HCT116 (cell line): ENCODE measurements at regions not wholly inside any gene's neighbourhood (a gene's known extent, or its start where the extent isn't known, plus 50 kb on each side); places are given as distances from the start of the nearest gene placed in this dataset.

Source experiments
- ATAC-seq: fragments of 200-7000 bp; cut with Tn5 transposase; 2 replicates; pipeline ENCODE4 v1.9.1; 2020; ENCODE audit warnings: mild to moderate bottlenecking, moderate library complexity
- BruUV-seq: library from RNA; stranded (reverse); fragments of 400-500 nt; replicated peaks from 2 replicates; lab custom pipeline; 2021; lab: Mats Ljungman, UMichigan
- CTCF ChIA-PET: fragments of 300-600 bp; sonication (Branson Sonifier 250); formaldehyde crosslinking; loops from one replicate; lab custom pipeline; 2021; ENCODE audit warnings: antibody characterized with exemption; lab: Charles Lee
- POLR2A ChIA-PET: fragments of 300-600, 350-600 bp; sonication (Branson Sonifier 250); formaldehyde crosslinking; loops from one replicate; lab custom pipeline; 2021; ENCODE audit warnings: antibody characterized with exemption; lab: Charles Lee
- RAD21 ChIA-PET, 2 experiments: fragments of 300-600 bp; sonication (Branson Sonifier 250); formaldehyde crosslinking; loops; one replicate each; lab custom pipeline; 2023; ENCODE audit warnings: low total read pairs in 2 of 2; ENCODE audit not compliant: uncharacterized antibody in 2 of 2, unreplicated experiment in 2 of 2, low non-redundant PET in 1 of 2; lab: Charles Lee
- DNase-seq: peaks from one replicate; pipeline ENCODE4 v3.0.0-alpha.2; 2010; ENCODE audit warnings: low read depth, low spot score
- H2AFZ ChIP-seq: fragments of 200-600 bp; shearing (Covaris generic), sonication (generic); 2 replicates; pipeline ENCODE4 v1.6.1; 2017; ENCODE audit warnings: low read depth, mixed run types, mixed read lengths, antibody characterized with exemption, low read length; ENCODE audit not compliant: poor library complexity, severe bottlenecking
- H3K27ac ChIP-seq: 2 replicates; pipeline ENCODE4 v1.5.1; 2012; ENCODE audit warnings: low read depth, low read length
- H3K27me3 ChIP-seq: fragments of 200-600 bp; sonication (generic); 2 replicates; pipeline ENCODE4 v1.6.1; 2016; ENCODE audit warnings: mixed run types, low read length, mixed read lengths; ENCODE audit not compliant: insufficient read depth
- H3K36me3 ChIP-seq, 2 experiments: fragments of 200-500 bp in 1 of 2; fragments of 200-600 bp in 1 of 2; sonication (Bioruptor generic) in 1 of 2; sonication (generic) in 1 of 2; 2 replicates each; pipeline versions ENCODE4 v1.5.1 to v1.6.1; 2014 to 2016; ENCODE audit warnings: low read length in 2 of 2, inconsistent platforms in 1 of 2, mixed read lengths in 1 of 2, mixed run types in 1 of 2; ENCODE audit not compliant: insufficient read depth in 2 of 2, control insufficient read depth in 1 of 2
- H3K4me1 ChIP-seq, 2 experiments: fragments of 200-600 bp in 1 of 2; sonication (generic) in 1 of 2; 2 replicates each; pipeline versions ENCODE4 v1.5.1 to v1.6.1; 2012 to 2017; ENCODE audit warnings: low read length in 2 of 2, inconsistent platforms in 1 of 2, mild to moderate bottlenecking in 1 of 2, mixed read lengths in 1 of 2, mixed run types in 1 of 2, moderate library complexity in 1 of 2; ENCODE audit not compliant: insufficient read depth in 2 of 2, control insufficient read depth in 1 of 2
- H3K4me2 ChIP-seq: fragments of 200-600 bp; sonication (generic); 2 replicates; pipeline ENCODE4 v1.6.1; 2017; ENCODE audit warnings: mixed run types, low read length, mixed read lengths
- H3K4me3 ChIP-seq, 2 experiments: fragments of 200-600 bp in 1 of 2; sonication (generic) in 1 of 2; replicated peaks in 1 of 2; 2 replicates each; pipeline ENCODE4 v1.5.1; 2011 to 2016; ENCODE audit warnings: low read length in 2 of 2, control low read depth in 1 of 2, low read depth in 1 of 2, mild to moderate bottlenecking in 1 of 2, mixed read lengths in 1 of 2, mixed run types in 1 of 2
- H3K79me2 ChIP-seq: fragments of 200-600 bp; sonication (generic); 2 replicates; pipeline ENCODE4 v1.6.1; 2017; ENCODE audit warnings: mild to moderate bottlenecking, mixed run types, low read length, moderate library complexity, mixed read lengths; ENCODE audit not compliant: insufficient read depth
- H3K9ac ChIP-seq: fragments of 200-600 bp; sonication (generic); 2 replicates; pipeline ENCODE4 v1.6.1; 2016; ENCODE audit warnings: low read length, mixed read lengths
- H3K9me2 ChIP-seq: fragments of 200-600 bp; sonication (generic), shearing (Covaris generic); 2 replicates; pipeline ENCODE4 v1.6.1; 2017; ENCODE audit warnings: mixed run types, mild to moderate bottlenecking, moderate library complexity; ENCODE audit not compliant: insufficient read depth
- H3K9me3 ChIP-seq, 2 experiments: fragments of 200-500 bp in 1 of 2; fragments of 200-600 bp in 1 of 2; sonication (Bioruptor generic) in 1 of 2; sonication (generic) in 1 of 2; 2 replicates each; pipeline ENCODE4 v1.6.1; 2014 to 2017; ENCODE audit warnings: low read length in 2 of 2, mixed read lengths in 2 of 2, inconsistent platforms in 1 of 2, low read depth in 1 of 2, mild to moderate bottlenecking in 1 of 2, mixed run types in 1 of 2, moderate library complexity in 1 of 2; ENCODE audit not compliant: control insufficient read depth in 1 of 2, insufficient read depth in 1 of 2
- H4K20me1 ChIP-seq: fragments of 200-600 bp; sonication (generic), shearing (Covaris generic); 2 replicates; pipeline ENCODE4 v1.6.1; 2017; ENCODE audit warnings: mixed run types, mild to moderate bottlenecking, moderate library complexity; ENCODE audit not compliant: insufficient read depth
- ATF3 ChIP-seq: IDR thresholded peaks from 2 replicates; pipeline ENCODE4 v1.6.1; 2012
- ELF1 ChIP-seq: IDR thresholded peaks from 2 replicates; pipeline ENCODE4 v1.6.1; 2012; ENCODE audit warnings: low read depth, borderline replicate concordance
- MAX ChIP-seq: IDR thresholded peaks from 2 replicates; pipeline ENCODE4 v1.6.1; 2012
- POLR2A ChIP-seq: IDR thresholded peaks from 2 replicates; pipeline ENCODE4 v1.7.0; 2011; ENCODE audit warnings: borderline replicate concordance; ENCODE audit not compliant: insufficient read depth, insufficient read length; ENCODE audit errors: extremely low read depth
- POLR2AphosphoS5 ChIP-seq: IDR thresholded peaks from 2 replicates; pipeline ENCODE4 v1.6.1; 2011; ENCODE audit warnings: mild to moderate bottlenecking, low read depth, low read length, moderate library complexity
- REST ChIP-seq: IDR thresholded peaks from 2 replicates; pipeline ENCODE4 v1.6.1; 2012; ENCODE audit warnings: low read depth
- intact Hi-C: fragments of 100-400 bp; cut with micrococcal nuclease; formaldehyde crosslinking; loops from 2 replicates; pipeline ENCODE4 v1.10.0; 2022

- RAD21 ChIA-PET, result no interaction called here
- no peaks in the 10 kb centered on the region for H3K9me3 ChIP-seq
- no peak overlapping the region for H2AFZ ChIP-seq
- peaks cover 8% of the 10 kb centered on the region; the same call in 1 of the 2 replicates for H3K27me3 ChIP-seq
- POLR2A ChIA-PET, result no interaction called here
- H3K27ac ChIP-seq, result no peak overlapping the region
- ATAC-seq, result no peak
- H4K20me1 ChIP-seq, result no peaks in the 10 kb centered on the region
- no peaks in the 10 kb centered on the region for H3K4me1 ChIP-seq
- no peaks in the 10 kb centered on the region for H3K79me2 ChIP-seq
- H3K9ac ChIP-seq, result no peak overlapping the region
- TF ChIP-seq POLR2A, result no peak
- no peak for TF ChIP-seq MAX
- no peak for TF ChIP-seq ATF3
- TF ChIP-seq ELF1, result no peak
- TF ChIP-seq POLR2AphosphoS5, result no peak
- no peak for TF ChIP-seq REST
- CTCF ChIA-PET, result interaction anchor here (1.1 kb wide), 1 partner anchor 10 kb away, joined by 4 read pairs; no protein-coding TSS in a partner anchor
- BruUV-seq, result no TSS peak
- no peaks in the 10 kb centered on the region for H3K36me3 ChIP-seq
- H3K9me2 ChIP-seq, result no peaks in the 10 kb centered on the region
- no peak overlapping the region for H3K4me3 ChIP-seq
- no peak for DNase-seq
- no peak overlapping the region for H3K4me2 ChIP-seq
- intact Hi-C loops, result no loop called here
Measured at GRCh38 chr2:239814116-239814860, 210.9 kb downstream of the NDUFA10 start.
